GM10266 (cell line): ENCODE measurements at regions not wholly inside any gene's neighbourhood (a gene's known extent, or its start where the extent isn't known, plus 50 kb on each side); places are given as distances from the start of the nearest gene placed in this dataset.

Experiments used
- DNase-seq: peaks from one replicate; pipeline ENCODE4 v3.0.0; 2012; ENCODE audit errors: extremely low spot score
- CTCF ChIP-seq: IDR thresholded peaks from 2 replicates; pipeline ENCODE4 v1.5.1; 2012; ENCODE audit warnings: mild to moderate bottlenecking, low read depth; ENCODE audit not compliant: control insufficient read depth, insufficient read depth; ENCODE audit errors: missing control alignments

- DNase-seq: no peak
- TF ChIP-seq CTCF: no peak
Measured at GRCh38 chr5:89721931-89722330, 687.6 kb downstream of the CETN3 start.

- no peak for DNase-seq
- TF ChIP-seq CTCF: no peak
Measured at GRCh38 chr5:89721353-89721752, 688.2 kb downstream of the CETN3 start.

- DNase-seq: no peak
- no peak for TF ChIP-seq CTCF
Measured at GRCh38 chr5:89712134-89712700, 697.3 kb downstream of the CETN3 start.

DNA sequence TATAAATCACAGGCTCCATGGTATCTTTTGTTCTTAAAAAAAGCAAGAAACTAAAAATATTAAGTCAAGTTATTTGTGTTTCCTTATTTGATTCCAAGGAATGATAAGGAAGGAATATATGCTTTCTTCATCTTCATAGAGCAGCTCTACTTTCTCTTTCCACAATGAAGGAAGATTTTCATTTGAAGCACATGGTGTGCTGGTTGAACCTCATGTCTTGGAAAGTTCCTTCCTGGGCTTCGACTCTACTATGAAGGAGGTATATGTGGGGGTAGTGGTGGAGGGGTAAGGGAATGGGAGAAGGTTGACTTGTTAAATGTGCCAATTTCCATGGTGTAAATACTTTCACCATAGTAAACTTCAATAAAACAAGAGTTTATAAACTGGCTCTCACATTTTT, 698.0 kb downstream of the CETN3 start:
- DNase-seq: no peak
- no peak for TF ChIP-seq CTCF

- TF ChIP-seq CTCF: no peak
- no peak for DNase-seq
Measured at GRCh38 chr5:89710006-89710405, 699.5 kb downstream of the CETN3 start.

DNA sequence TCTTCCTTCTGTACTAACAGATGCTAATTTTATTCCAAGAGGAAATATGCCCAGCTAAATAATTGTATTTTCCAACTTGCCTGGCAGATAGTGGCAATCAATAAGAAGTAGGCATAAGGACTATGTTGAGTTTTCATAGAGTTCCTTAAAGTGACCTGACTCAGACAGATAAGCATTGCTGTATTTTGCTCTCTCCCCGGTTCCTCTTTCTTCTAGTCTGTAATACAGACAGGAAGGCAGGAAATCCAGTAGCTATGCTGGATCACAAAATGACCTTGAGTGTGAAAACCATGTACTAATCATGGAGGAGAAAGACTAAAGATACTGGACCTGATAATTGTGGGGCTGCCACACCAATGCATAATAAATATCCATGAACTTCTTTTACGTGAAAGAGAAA, 701.7 kb downstream of the CETN3 start:
- DNase-seq: no peak
- TF ChIP-seq CTCF: no peak

DNA sequence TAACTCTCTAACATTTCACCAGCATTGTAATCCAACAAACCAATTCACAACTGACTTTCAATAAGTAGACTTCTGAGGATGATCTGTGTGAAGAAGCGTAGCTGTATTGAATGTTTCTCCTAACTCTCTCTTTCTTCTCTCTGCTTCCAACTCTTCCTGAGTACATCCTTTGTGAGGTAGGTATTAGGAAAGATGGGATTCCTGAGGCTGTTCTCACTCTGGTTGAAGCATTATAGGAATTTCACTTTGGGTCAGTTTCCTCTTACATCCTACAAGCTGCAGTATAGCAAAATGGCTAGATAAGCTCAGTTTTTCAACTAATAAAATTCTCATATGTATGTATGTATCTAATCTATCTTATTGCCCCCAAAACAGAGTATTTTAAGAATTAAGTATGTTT, 702.8 kb downstream of the CETN3 start:
- DNase-seq: no peak
- TF ChIP-seq CTCF: no peak
